IMR-90 (cell line): ENCODE measurements at regions not wholly inside any gene's neighbourhood (a gene's known extent, or its start where the extent isn't known, plus 50 kb on each side); places are given as distances from the start of the nearest gene placed in this dataset.

Experiments
- ATAC-seq: fragments of 200-7000 bp; cut with Tn5 transposase; 2 replicates; pipeline ENCODE4 v1.9.1; 2020; ENCODE audit warnings: low read depth, mild to moderate bottlenecking, moderate library complexity
- BruUV-seq: library from RNA; stranded (reverse); fragments of 400-500 nt; replicated peaks from 2 replicates; lab custom pipeline; 2021; lab: Mats Ljungman, UMichigan
- CTCF ChIA-PET: fragments of 300-600 bp; formaldehyde crosslinking; extraction: SDS; loops from one replicate; lab custom pipeline; 2021; ENCODE audit warnings: antibody characterized with exemption; lab: Yijun Ruan, JAX
- POLR2A ChIA-PET: fragments of 300-600 bp; sonication (Branson Sonifier 250); formaldehyde crosslinking; loops from one replicate; lab custom pipeline; 2022; ENCODE audit warnings: antibody characterized with exemption; ENCODE audit not compliant: unreplicated experiment; lab: Charles Lee
- DNase-seq: peaks from one replicate; pipeline ENCODE4 v3.0.0; 2013
- H2AFZ ChIP-seq: replicated peaks from 2 replicates; pipeline ENCODE3; 2013; ENCODE audit warnings: low read length, mild to moderate bottlenecking; ENCODE audit not compliant: poor library complexity
- H2AK5ac ChIP-seq: 2 replicates; pipeline ENCODE4 v1.6.1; 2013; ENCODE audit warnings: low read depth, low read length, inconsistent platforms
- H2AK9ac ChIP-seq: replicated peaks from 2 replicates; pipeline ENCODE3; 2013; ENCODE audit warnings: mild to moderate bottlenecking, low read depth, low read length, moderate library complexity; ENCODE audit not compliant: poor library complexity
- H2BK120ac ChIP-seq: 2 replicates; pipeline ENCODE4 v1.6.1; 2013; ENCODE audit warnings: low read depth, low read length, inconsistent platforms
- H2BK15ac ChIP-seq: 3 replicates; pipeline ENCODE4 v1.6.1; 2013; ENCODE audit warnings: low read depth, low read length, inconsistent platforms
- H2BK20ac ChIP-seq: 2 replicates; pipeline ENCODE4 v1.6.1; 2013; ENCODE audit warnings: low read depth, mild to moderate bottlenecking, inconsistent platforms, low read length, moderate library complexity
- H2BK5ac ChIP-seq: 2 replicates; pipeline ENCODE4 v1.6.1; 2013; ENCODE audit warnings: mild to moderate bottlenecking, low read depth, low read length, inconsistent platforms; ENCODE audit not compliant: poor library complexity, severe bottlenecking
- H3K14ac ChIP-seq: replicated peaks from 2 replicates; pipeline ENCODE4 v1.6.1; 2013; ENCODE audit warnings: low read depth, low read length, inconsistent platforms
- H3K18ac ChIP-seq: 2 replicates; pipeline ENCODE4 v1.6.1; 2013; ENCODE audit warnings: low read depth, low read length, control low read depth
- H3K23ac ChIP-seq: 2 replicates; pipeline ENCODE4 v1.6.1; 2013; ENCODE audit warnings: low read depth, low read length, inconsistent platforms
- H3K27ac ChIP-seq: 2 replicates; pipeline ENCODE4 v1.5.1; 2013; ENCODE audit warnings: mild to moderate bottlenecking, control low read depth, low read length; ENCODE audit not compliant: insufficient read depth
- H3K27me3 ChIP-seq: 2 replicates; pipeline ENCODE4 v1.6.1; 2013; ENCODE audit warnings: low read length; ENCODE audit not compliant: control insufficient read depth, insufficient read depth
- H3K36me3 ChIP-seq: 2 replicates; pipeline ENCODE4 v1.6.1; 2013; ENCODE audit warnings: low read length, mixed read lengths; ENCODE audit not compliant: control insufficient read depth, insufficient read depth
- H3K4ac ChIP-seq: 2 replicates; pipeline ENCODE4 v1.6.1; 2013; ENCODE audit warnings: low read depth, low read length, inconsistent platforms
- H3K4me1 ChIP-seq: 2 replicates; pipeline ENCODE4 v1.6.1; 2013; ENCODE audit warnings: low read length, mixed read lengths; ENCODE audit not compliant: control insufficient read depth, insufficient read depth
- H3K4me2 ChIP-seq: 2 replicates; pipeline ENCODE4 v1.6.1; 2013; ENCODE audit warnings: low read depth, mild to moderate bottlenecking, control low read depth, low read length, moderate library complexity
- H3K4me3 ChIP-seq: 2 replicates; pipeline ENCODE4 v1.5.1; 2013; ENCODE audit warnings: low read depth, mild to moderate bottlenecking, control low read depth, low read length, moderate library complexity; ENCODE audit not compliant: insufficient read depth
- H3K56ac ChIP-seq: 2 replicates; pipeline ENCODE4 v1.6.1; 2013; ENCODE audit warnings: low read length, inconsistent platforms; ENCODE audit not compliant: insufficient read depth; ENCODE audit errors: extremely low read depth
- H3K79me1 ChIP-seq, 2 experiments: 2 replicates each; pipeline ENCODE4 v1.6.1; 2013; ENCODE audit warnings: low read length in 2 of 2, inconsistent platforms in 1 of 2, low read depth in 1 of 2
- H3K9ac ChIP-seq: 2 replicates; pipeline ENCODE4 v1.6.1; 2013; ENCODE audit warnings: low read depth, low read length, control low read depth
- H3K9me1 ChIP-seq: 2 replicates; pipeline ENCODE4 v1.6.1; 2013; ENCODE audit warnings: low read length, inconsistent platforms; ENCODE audit not compliant: insufficient read depth
- H3K9me3 ChIP-seq: 2 replicates; pipeline ENCODE4 v1.6.1; 2013; ENCODE audit warnings: low read length; ENCODE audit not compliant: control insufficient read depth, insufficient read depth
- H4K20me1 ChIP-seq: 2 replicates; pipeline ENCODE4 v1.6.1; 2013; ENCODE audit warnings: low read length, inconsistent platforms; ENCODE audit not compliant: insufficient read depth
- H4K5ac ChIP-seq: 2 replicates; pipeline ENCODE4 v1.6.1; 2013; ENCODE audit warnings: mild to moderate bottlenecking, low read depth, low read length, control low read depth
- H4K8ac ChIP-seq, 2 experiments: 2 replicates each; pipeline ENCODE4 v1.6.1; 2013; ENCODE audit warnings: low read depth in 2 of 2, low read length in 2 of 2, control low read depth in 1 of 2, inconsistent platforms in 1 of 2
- H4K91ac ChIP-seq: 2 replicates; pipeline ENCODE4 v1.6.1; 2013; ENCODE audit warnings: low read depth, low read length, inconsistent platforms; ENCODE audit not compliant: insufficient read depth
- BHLHE40 ChIP-seq: fragments of 150-350 bp; IDR thresholded peaks from 2 replicates; pipeline ENCODE4 v1.6.1; 2016; ENCODE audit warnings: mild to moderate bottlenecking, low read depth, low read length
- CHD1 ChIP-seq: IDR thresholded peaks from 2 replicates; pipeline ENCODE4 v1.6.1; 2012; ENCODE audit warnings: low read depth, low read length, improper control_type of control experiment
- ELK1 ChIP-seq: fragments of 150-350 bp; IDR thresholded peaks from 2 replicates; pipeline ENCODE4 v1.6.1; 2016; ENCODE audit warnings: low read depth, mild to moderate bottlenecking, low read length, moderate library complexity, borderline replicate concordance
- RCOR1 ChIP-seq: IDR thresholded peaks from 2 replicates; pipeline ENCODE4 v1.6.1; 2012; ENCODE audit warnings: mild to moderate bottlenecking, low read length, improper control_type of control experiment; ENCODE audit not compliant: insufficient replicate concordance
- WGBS, 2 experiments: methylation state at CpG; one replicate each; pipeline versions ENCODE4 v1.1.5 to v1.1.7; 2013; ENCODE audit warnings: missing lambda C conversion rate in 2 of 2; ENCODE audit not compliant: insufficient read length in 1 of 2; ENCODE audit errors: extremely low coverage in 2 of 2; 5-methylcytosine and 5-hydroxymethylcytosine counted together
- dilution Hi-C: fragments of 300-500 bp; cut with HindIII; formaldehyde crosslinking; loops from one replicate; pipeline ENCODE4 v1.14.3; 2018; ENCODE audit warnings: low sequenced_read_pairs; ENCODE audit not compliant: unreplicated experiment
- in situ Hi-C: fragments of 300-500 bp; cut with MboI; formaldehyde crosslinking; loops from 3 replicates; pipeline ENCODE4 v1.14.3; 2019; ENCODE audit warnings: low sequenced_read_pairs, inconsistent platforms, mixed read lengths
- intact Hi-C: fragments of 100-400 bp; cut with micrococcal nuclease; formaldehyde crosslinking; loops from 2 replicates; pipeline ENCODE4 v1.10.0; 2022

- ChIA-PET POLR2A (no interaction called here), CTCF (interaction anchor here (0.5 kb wide), 1 partner anchor 136 kb away, joined by 3 read pairs; no protein-coding TSS in a partner anchor)
- H2BK20ac ChIP-seq = no peak overlapping the region
- no peaks in the 10 kb centered on the region for H4K20me1 ChIP-seq
- intact Hi-C loops = no loop called here
- no peak overlapping the region for H2BK15ac ChIP-seq
- H3K4me1 ChIP-seq = no peaks in the 10 kb centered on the region
- no peak overlapping the region for H3K14ac ChIP-seq
- no peak overlapping the region for H3K4me2 ChIP-seq
- H3K9ac ChIP-seq = no peak overlapping the region
- no peaks in the 10 kb centered on the region for H3K9me1 ChIP-seq
- H3K4ac ChIP-seq = no peak overlapping the region
- in situ Hi-C loops = no loop called here
- H3K9me3 ChIP-seq = no peaks in the 10 kb centered on the region
- TF ChIP-seq CHD1 = no peak
- TF ChIP-seq ELK1 = no peak
- no peak for TF ChIP-seq BHLHE40
- no peak for TF ChIP-seq RCOR1
- H2AFZ ChIP-seq = no peak overlapping the region
- no peak overlapping the region for H2AK9ac ChIP-seq
- H4K91ac ChIP-seq = no peak overlapping the region
- ATAC-seq (no peak), DNase-seq (no peak)
- no peak overlapping the region for H2BK5ac ChIP-seq
- no peak overlapping the region for H3K23ac ChIP-seq
- H3K27me3 ChIP-seq = no peaks in the 10 kb centered on the region
- no TSS peak for BruUV-seq
- H4K5ac ChIP-seq = no peak overlapping the region
- H3K56ac ChIP-seq = no peak overlapping the region
- no peak overlapping the region for H2AK5ac ChIP-seq
- H2BK120ac ChIP-seq = no peak overlapping the region
- no peak overlapping the region for H3K27ac ChIP-seq
- WGBS, 2 experiments = no CpG with 5 or more reads among the region's 1 CpG
- no peak overlapping the region for H3K4me3 ChIP-seq
- H3K18ac ChIP-seq = no peak overlapping the region
- H3K79me1 ChIP-seq = no peaks in the 10 kb centered on the region
- no peak overlapping the region for H4K8ac ChIP-seq
- no peaks in the 10 kb centered on the region for H3K36me3 ChIP-seq
- dilution Hi-C loops = no loop called here
Measured at GRCh38 chr13:67643516-67644055, 413.4 kb upstream of the PCDH9 start.
